ENCODE measurements at regions not wholly inside any gene's neighbourhood (a gene's known extent, or its start where the extent isn't known, plus 50 kb on each side); places are given as distances from the start of the nearest gene placed in this dataset.

DNA sequence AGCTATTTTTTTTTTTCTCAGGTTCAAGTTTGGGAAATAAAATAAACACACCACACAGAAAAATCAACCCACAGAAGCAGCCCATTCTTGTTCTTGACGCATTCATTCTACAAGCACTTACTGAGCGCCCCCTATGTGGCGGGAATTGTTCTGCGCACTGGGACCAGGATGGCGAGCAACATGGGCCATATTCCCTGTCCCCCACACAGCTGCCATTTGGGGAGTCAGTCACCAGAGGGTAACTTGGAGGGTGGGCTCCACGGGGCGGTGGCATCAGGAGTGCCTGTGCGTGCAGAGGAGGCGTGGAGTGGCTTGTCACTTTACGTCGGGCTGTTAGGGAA lies 185.0 kb upstream of the PDE10A start:
- no peak for TF ChIP-seq EZH2 (IDR thresholded peaks at IDR 0.05; ENCODE audit: borderline replicate concordance, low read length)
- no peak for TF ChIP-seq CTCF (conservative IDR thresholded peaks at IDR 0.05 in 1 of 2, IDR thresholded peaks at IDR 0.05 in 1 of 2; ENCODE audit: extremely low read depth in 1 of 2, insufficient read depth in 1 of 2, low read depth in 1 of 2, low read length in 2 of 2)

Data from mammary epithelial cell (primary cell).